ENCODE measurements at regions not wholly inside any gene's neighbourhood (a gene's known extent, or its start where the extent isn't known, plus 50 kb on each side); places are given as distances from the start of the nearest gene placed in this dataset.

GRCh38 chr9:1880038-1880565 is 135.0 kb upstream of the SMARCA2 start:
- TF ChIP-seq POLR2A (IDR thresholded peaks at IDR 0.05; ENCODE audit: low read depth, low read length) (peak; percentile 59; the same call in 1 of the 2 replicates), POLR2AphosphoS5 (IDR thresholded peaks at IDR 0.05; ENCODE audit: low read depth, low read length) (peak; percentile 63; the same call in 1 of the 2 replicates), TAF1 (IDR thresholded peaks at IDR 0.05; ENCODE audit: borderline replicate concordance, low read depth, low read length) (0 out of 2 replicates have a peak, but pooled peaks have one; percentile 32)
